ENCODE measurements at regions not wholly inside any gene's neighbourhood (a gene's known extent, or its start where the extent isn't known, plus 50 kb on each side); places are given as distances from the start of the nearest gene placed in this dataset.
"Not testable (repeated sequence)": the region's sequence is repeated elsewhere in the genome, so short reads cannot be mapped to it uniquely, and the experiment has no call there.

DNA sequence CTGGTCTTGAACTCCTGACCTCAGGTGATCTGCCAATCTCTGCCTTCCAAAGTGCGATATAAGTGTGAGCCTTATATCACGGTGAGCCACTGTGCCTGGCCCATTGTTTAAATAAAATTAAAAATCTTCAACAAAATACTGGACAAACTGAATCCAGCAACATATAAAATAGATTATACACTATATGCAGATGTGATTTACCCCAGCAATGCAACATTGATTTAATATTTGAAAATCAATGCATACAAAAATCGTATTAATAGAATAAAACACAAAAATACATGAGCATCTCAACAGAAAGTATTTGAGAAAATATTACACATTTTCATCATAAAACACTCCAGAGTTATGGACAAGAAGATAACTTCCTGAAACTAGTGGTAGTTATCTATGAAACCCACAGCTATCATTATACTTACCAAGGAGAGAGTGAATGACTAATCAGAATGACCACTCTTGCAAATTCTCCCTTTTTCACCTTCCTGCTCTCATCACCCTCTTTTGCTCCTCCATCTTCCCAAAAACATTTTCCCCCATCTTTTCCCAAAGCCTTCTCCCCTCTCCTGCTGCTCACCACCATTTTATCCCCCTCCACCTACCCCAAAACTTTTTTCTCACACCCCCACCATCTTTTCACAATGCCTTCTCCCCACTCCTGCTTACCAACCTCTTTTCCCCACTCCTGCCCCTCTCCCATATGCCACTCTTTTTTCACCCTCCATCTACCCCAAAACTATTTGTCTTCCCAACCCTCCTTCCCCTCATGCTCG lies 122.1 kb upstream of the VPREB1 start:
- DNase-seq: no peak

DNA sequence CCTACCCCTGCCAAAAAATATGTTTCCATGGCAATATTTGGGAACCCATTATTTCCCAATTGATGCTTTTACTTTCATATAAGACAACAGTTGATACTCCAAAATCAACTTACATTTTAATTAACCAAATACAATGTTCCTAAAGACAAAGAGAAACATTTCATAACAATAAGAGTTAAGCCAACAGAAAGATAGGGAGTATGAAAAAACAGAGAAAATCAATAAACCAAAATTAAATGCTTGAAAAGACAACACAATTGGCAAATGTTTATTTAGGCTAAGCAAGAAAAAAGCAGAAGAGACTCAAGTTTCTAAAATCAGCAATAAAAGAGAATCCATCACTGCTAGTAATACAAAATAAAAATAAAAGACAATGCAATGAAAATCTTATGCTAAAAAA lies 123.1 kb upstream of the VPREB1 start:
- no peak for DNase-seq

DNA sequence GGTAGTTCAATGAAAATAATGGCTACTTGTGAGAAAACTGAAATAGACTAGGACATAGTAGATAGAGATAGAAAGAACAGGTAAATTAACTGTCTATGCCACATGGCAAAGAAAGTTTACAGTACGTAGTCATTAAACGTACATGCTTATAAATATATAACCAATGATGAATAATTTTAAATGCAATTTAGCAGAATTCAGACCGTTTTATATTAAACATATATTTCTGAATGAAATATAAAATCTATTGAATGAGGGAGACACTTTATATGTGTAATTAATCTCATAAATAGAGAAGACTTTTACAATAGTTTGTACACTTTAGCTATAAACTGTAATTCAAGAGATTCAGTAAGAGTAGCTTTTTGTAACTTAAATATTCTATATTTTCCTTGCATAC lies 124.4 kb upstream of the VPREB1 start:
- no peak for DNase-seq

- DNase-seq: no peak
Observed at GRCh38 chr22:22118987-22119386, 125.6 kb upstream of the VPREB1 start.

- DNase-seq: not testable (repeated sequence)
Observed at GRCh38 chr22:22117864-22118544, 126.6 kb upstream of the VPREB1 start.

GRCh38 chr22:22116997-22117770 lies 127.4 kb upstream of the VPREB1 start:
- not testable (repeated sequence) for DNase-seq

DNA sequence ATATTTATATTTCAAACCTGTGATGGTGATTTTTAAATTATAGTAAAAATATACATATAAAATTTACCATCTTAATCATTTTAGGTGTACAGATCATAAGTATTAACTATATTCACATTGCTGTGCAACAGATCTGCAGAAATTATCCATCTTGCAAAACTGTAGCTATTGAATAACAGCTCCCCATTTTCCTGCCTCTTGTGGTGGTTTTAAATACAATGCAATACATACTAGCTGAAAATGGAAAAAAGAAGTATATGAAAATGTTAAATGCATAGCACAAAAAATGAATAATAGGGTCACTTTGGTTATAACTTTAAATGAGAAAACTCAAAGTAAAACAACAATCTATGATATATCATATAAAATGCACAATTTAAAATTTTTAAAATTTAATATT lies 130.9 kb upstream of the VPREB1 start:
- no peak for DNase-seq

GRCh38 chr22:22112533-22113294 lies 130.1 kb upstream of the TOP3B start:
- no peak for DNase-seq

GRCh38 chr22:22111983-22112382 lies 129.4 kb upstream of the TOP3B start:
- DNase-seq: no peak

- no peak for DNase-seq
Observed at GRCh38 chr22:22111267-22111751, 128.7 kb upstream of the TOP3B start.

GRCh38 chr22:22110548-22111266 lies 128.1 kb upstream of the TOP3B start:
- peak in 40 of 56 donors; percentile 1 to 72 (median 38) for DNase-seq

DNA sequence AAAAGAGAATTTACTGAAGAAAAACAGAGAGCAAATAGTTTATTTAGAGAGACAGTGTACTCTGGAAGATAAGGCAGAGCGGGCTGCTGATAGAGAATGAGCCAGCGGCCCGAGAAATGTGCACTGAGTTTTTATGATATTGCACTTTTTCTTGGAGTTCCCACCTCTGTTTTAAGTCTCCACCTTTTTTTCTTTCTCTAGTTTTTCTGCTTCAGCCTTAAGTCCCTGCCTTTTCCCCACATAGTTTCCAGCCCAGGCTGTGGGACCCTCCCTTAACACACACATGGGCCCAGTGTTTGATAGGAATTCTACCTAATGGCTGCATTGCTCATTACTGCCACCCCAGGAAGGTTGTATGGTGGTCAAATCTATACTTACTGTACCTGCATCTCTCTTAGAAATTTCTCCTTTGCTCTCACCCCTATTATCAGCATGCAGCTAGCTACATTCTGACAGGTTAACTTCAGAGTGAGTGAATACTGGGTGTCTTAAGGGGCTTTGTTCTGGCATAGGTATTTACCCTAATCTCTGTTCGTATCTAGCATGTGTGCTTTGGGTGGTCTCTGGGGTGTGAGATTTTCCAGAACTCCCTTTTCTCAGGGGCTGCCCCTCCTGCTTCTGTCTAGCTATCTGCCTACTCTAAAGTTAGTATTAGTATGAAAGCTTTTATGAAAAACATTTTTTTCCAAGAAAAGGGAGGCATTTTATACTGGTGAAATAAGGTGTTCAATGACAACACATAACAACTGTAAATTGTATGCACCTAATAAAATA lies 127.3 kb upstream of the TOP3B start:
- no peak for DNase-seq

GRCh38 chr22:22106855-22107254 lies 124.3 kb upstream of the TOP3B start:
- DNase-seq: no peak

DNA sequence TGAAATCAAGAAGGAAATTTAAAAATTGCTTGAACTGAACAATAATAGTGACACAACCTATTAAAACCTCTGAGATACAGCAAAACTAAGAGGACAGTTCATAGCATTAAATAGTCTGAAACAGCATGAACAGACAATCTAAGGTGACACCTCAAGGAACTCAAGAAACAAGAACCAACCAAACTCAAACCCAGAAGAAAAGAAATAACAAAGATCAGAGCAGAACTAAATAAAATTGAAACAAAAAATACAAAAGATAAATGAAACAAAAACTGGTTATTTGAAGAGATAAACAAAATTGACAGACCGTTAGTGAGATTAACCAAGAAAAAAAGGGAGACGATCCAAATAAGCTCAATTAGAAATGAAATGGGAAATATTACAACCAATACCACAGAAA lies 122.8 kb upstream of the TOP3B start:
- DNase-seq: no peak

DNA sequence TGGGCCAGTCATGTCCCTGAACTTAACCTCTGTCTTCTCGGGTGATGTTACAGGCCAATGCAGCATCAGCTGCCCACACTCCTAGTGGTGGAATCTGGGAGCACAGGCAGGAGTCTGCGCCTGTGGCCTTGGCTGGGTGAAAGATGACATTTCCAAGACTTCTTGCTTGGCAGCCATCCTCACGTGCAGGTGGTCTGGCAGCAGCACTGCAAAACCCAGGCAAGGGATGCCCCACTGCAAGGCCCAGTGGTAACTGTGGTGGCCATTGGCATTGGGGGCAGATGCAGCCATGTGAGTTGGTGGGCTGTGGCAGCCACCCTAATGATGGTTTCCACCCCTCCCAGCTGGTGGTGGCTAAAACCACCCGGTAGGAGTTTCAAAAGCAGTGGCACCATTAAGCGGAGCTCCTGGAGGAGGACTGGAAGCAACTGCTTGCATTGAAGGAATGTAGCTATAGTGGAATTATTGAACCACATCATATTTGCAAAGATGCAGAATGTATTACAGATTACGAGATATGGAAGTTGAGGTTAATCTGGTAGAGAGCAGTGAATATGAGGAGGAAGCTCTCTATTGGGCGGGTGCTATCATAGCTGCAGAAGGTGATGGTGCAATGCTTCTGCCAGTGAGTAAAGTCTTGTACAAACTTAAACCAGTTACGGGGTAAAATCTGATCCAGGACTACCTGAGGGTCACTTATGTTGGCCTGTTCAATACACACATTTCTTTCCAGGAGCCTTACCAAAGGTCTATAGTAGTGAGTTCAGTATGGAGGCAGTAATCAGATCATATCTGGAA lies 120.7 kb upstream of the TOP3B start:
- no peak for DNase-seq

- DNase-seq: no peak
Observed at GRCh38 chr22:22099833-22100812, 117.5 kb upstream of the TOP3B start.

GRCh38 chr22:22099194-22099486 lies 116.6 kb upstream of the TOP3B start:
- no peak for DNase-seq

Measured in amygdala (tissue), 56 donors.